Ovary (tissue), 3 donors: ENCODE measurements at regions not wholly inside any gene's neighbourhood (a gene's known extent, or its start where the extent isn't known, plus 50 kb on each side); places are given as distances from the start of the nearest gene placed in this dataset.

Experiments used
- EP300 ChIP-seq: sonication (generic); formaldehyde crosslinking; IDR thresholded peaks from one replicate; pipeline ENCODE4 v1.6.1; 2017; ENCODE audit warnings: antibody characterized with exemption
- POLR2A ChIP-seq: fragments of 450-650 bp; IDR thresholded peaks from one replicate; pipeline ENCODE4 v1.6.1; 2017; ENCODE audit warnings: antibody characterized with exemption, mild to moderate bottlenecking, moderate library complexity
- TF ChIP-seq, protein P1 (sequence below), 3 donors: fragments of 450-650 bp in 2 of 3; fragments of 200-600 bp in 1 of 3; IDR thresholded peaks; one replicate each; pipeline versions ENCODE4 v1.5.1 to v1.8.0; 2016 to 2022; ENCODE audit warnings: antibody characterized with exemption in 3 of 3, mild to moderate bottlenecking in 1 of 3
- donor health status: DM: no; HTN: no; CAD: no.

DNA sequence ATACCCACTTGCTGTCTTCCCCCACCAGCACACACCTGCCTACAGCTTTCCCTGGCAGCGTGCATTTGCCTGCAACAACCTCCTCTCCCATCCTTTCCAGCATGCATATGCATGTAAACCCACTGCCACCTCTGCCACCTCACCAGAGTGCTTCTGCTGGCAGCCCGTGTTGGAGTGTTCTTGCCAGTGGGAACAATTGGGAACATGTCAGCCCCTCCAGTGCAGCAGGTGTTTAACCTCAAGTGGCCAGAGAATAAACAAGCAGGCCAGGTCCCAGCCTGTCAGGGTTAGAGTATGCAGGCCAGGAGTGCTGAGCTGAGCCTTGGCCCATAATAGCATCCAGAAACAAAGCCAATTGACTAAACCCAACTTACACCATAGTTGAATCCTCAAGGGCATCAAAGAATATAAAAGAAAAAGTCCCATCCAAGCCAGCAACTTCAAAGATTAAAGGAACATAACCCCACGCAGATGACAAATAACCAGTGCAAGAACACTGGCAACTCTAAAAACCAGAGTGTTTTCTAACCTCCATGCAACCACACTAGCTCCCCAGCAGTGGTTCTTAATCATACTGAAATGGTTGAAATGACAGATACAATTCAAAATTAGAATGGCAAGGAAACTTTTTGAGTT is 1212.1 kb upstream of the CITED2 start:
- TF ChIP-seq, protein P1, sequence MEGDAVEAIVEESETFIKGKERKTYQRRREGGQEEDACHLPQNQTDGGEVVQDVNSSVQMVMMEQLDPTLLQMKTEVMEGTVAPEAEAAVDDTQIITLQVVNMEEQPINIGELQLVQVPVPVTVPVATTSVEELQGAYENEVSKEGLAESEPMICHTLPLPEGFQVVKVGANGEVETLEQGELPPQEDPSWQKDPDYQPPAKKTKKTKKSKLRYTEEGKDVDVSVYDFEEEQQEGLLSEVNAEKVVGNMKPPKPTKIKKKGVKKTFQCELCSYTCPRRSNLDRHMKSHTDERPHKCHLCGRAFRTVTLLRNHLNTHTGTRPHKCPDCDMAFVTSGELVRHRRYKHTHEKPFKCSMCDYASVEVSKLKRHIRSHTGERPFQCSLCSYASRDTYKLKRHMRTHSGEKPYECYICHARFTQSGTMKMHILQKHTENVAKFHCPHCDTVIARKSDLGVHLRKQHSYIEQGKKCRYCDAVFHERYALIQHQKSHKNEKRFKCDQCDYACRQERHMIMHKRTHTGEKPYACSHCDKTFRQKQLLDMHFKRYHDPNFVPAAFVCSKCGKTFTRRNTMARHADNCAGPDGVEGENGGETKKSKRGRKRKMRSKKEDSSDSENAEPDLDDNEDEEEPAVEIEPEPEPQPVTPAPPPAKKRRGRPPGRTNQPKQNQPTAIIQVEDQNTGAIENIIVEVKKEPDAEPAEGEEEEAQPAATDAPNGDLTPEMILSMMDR (IDR thresholded peaks at IDR 0.05) = no peak
- TF ChIP-seq EP300 (no peak), POLR2A (no peak)
